Motor neuron (in vitro differentiated cells): ENCODE measurements at regions not wholly inside any gene's neighbourhood (a gene's known extent, or its start where the extent isn't known, plus 50 kb on each side); places are given as distances from the start of the nearest gene placed in this dataset.
"Not testable (repeated sequence)": the region's sequence is repeated elsewhere in the genome, so short reads cannot be mapped to it uniquely, and the experiment has no call there.

Experiments used
- ATAC-seq, 8 experiments: fragments of 200-7000 bp; cut with Tn5 transposase; replicated peaks in 6 of 8; 2 replicates each; pipeline ENCODE4 v1.8.0; 2021; ENCODE audit warnings: mild to moderate bottlenecking in 8 of 8, moderate library complexity in 8 of 8
- H3K27ac ChIP-seq, 2 donors: fragments of 250-450 bp; sonication (Bioruptor Pico); 2 replicates each; pipeline ENCODE4 v1.9.0; 2021; ENCODE audit warnings: antibody characterized with exemption in 2 of 2, mild to moderate bottlenecking in 2 of 2, moderate library complexity in 1 of 2
- H3K4me1 ChIP-seq, 2 donors: fragments of 250-450 bp; sonication (Bioruptor Pico); replicated peaks in 1 of 2; 2 replicates each; pipeline ENCODE4 v1.6.1; 2021; ENCODE audit warnings: antibody characterized with exemption in 2 of 2, mild to moderate bottlenecking in 2 of 2, moderate library complexity in 1 of 2
- H3K4me3 ChIP-seq, 5 donors: fragments of 250-450 bp; sonication (Bioruptor Pico); 2 replicates each; pipeline ENCODE4 v1.9.0; 2021; ENCODE audit warnings: antibody characterized with exemption in 5 of 5, mild to moderate bottlenecking in 5 of 5, moderate library complexity in 4 of 5
- WGBS, 10 experiments: fragments of 450-650 bp; shearing (Covaris generic); methylation state at CpG; one replicate each; pipeline ENCODE4 v1.0.0; 2022; 5-methylcytosine and 5-hydroxymethylcytosine counted together
- in situ Hi-C, 9 experiments: fragments of 400-800 bp; cut with MboI; loops; one replicate each; pipeline ENCODE4 v1.15.0; 2021; ENCODE audit warnings: low sequenced_read_pairs in 9 of 9, low pct_unique_long_range_greater_than_20kb in 2 of 9; ENCODE audit not compliant: unreplicated experiment in 9 of 9

DNA sequence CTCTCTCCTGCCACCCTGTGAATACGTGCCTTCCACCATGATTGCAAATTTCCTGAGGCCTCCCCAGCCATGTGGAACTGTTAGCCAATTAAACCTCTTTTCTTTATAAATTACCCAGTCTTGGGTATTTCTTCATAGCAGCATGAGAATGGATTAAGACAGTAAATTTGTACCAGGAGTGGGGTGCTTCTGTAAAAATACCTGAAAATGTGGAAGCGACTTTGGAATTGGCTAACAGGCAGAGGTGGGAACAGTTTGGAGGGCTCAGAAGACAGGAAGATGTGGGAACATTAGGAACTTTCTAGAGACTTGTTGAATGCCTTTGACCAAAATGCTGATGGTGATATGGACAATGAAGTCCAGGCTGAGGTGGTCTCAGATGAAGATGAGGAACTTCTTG is 74.3 kb upstream of the FOXE1 start:
- ATAC-seq, in situ Hi-C loops, H3K4me1 ChIP-seq, H3K4me3 ChIP-seq, H3K27ac ChIP-seq: not testable (repeated sequence)
- 0 to 100% (median 80%) methylated on average over 1 to 2 of the region's 2 CpGs; no CpG with 5 or more reads in 3 of the 10 experiments for WGBS, 10 experiments

GRCh38 chr9:97779608-97780007 is 73.4 kb upstream of the FOXE1 start:
- Histone ChIP-seq H3K4me1 (no peaks in the 10 kb centered on the region), H3K4me3 (no peak overlapping the region), H3K27ac (no peak overlapping the region)
- WGBS, 10 experiments = 0 to 100% (median 67%) methylated on average over 1 to 2 of the region's 2 CpGs; no CpG with 5 or more reads in 1 of the 10 experiments
- in situ Hi-C loops = no loop called here
- no peak for ATAC-seq

GRCh38 chr9:97781902-97782301 is 71.1 kb upstream of the FOXE1 start:
- H3K4me3 ChIP-seq = no peak overlapping the region
- H3K4me1 ChIP-seq = no peaks in the 10 kb centered on the region
- in situ Hi-C loops = no loop called here
- ATAC-seq = no peak
- 14 to 83% (median 67%) methylated on average over 1 of the region's 1 CpG; no CpG with 5 or more reads in 5 of the 10 experiments for WGBS, 10 experiments
- H3K27ac ChIP-seq = no peak overlapping the region

- no peak overlapping the region for H3K4me3 ChIP-seq
- H3K27ac ChIP-seq = no peak overlapping the region
- peaks cover 0 to 6% of the 10 kb centered on the region in 2 donors for H3K4me1 ChIP-seq
- peak in 2 of 8 experiments; percentile 54 to 55 for ATAC-seq
- WGBS, 10 experiments = 0 to 77% (median 38%) methylated on average over 1 to 4 of the region's 5 CpGs; no CpG with 5 or more reads in 3 of the 10 experiments
- in situ Hi-C loops = no loop called here
These were observed 66.7 kb upstream of the FOXE1 start for GRCh38 chr9:97786341-97786740.

- H3K27ac ChIP-seq = no peak overlapping the region
- no peak for ATAC-seq
- WGBS, 10 experiments = 67% methylated on average over 1 of the region's 1 CpG; no CpG with 5 or more reads in 9 of the 10 experiments
- H3K4me1 ChIP-seq = peaks cover 0 to 8% of the 10 kb centered on the region in 2 donors
- in situ Hi-C loops = no loop called here
- H3K4me3 ChIP-seq = no peak overlapping the region
These were observed 65.5 kb upstream of the FOXE1 start for GRCh38 chr9:97787551-97787950.

GRCh38 chr9:97788763-97789663 is 64.0 kb upstream of the FOXE1 start:
- Histone ChIP-seq H3K4me3 (no peak overlapping the region), H3K27ac (no peak overlapping the region), H3K4me1 (peaks cover 0 to 8% of the 10 kb centered on the region in 2 donors)
- ATAC-seq = peak in 2 of 8 experiments; percentile 60 to 69
- in situ Hi-C loops = no loop called here
- WGBS, 10 experiments = 23 to 83% (median 64%) methylated on average over 1 to 7 of the region's 7 CpGs

DNA sequence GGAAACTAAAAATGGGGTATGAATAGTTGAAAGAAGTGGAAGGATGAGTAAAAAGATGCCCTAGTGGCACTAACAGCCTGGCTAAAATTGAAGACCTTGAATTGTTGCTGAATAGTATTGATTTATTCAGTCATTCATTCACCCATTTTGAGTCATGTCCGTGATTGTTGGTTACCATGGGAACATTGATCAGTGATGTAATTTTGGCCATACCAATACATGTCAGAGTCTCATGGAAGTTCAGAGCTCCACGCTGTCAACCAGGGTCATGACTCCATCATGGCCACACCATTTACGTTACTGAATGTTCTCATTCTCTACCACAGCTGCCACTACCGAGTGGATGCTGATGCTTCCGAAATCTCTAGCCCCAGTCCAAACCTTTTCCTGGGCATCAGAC is 62.5 kb upstream of the FOXE1 start:
- peaks cover 0 to 8% of the 10 kb centered on the region in 2 donors for H3K4me1 ChIP-seq
- H3K27ac ChIP-seq = no peak overlapping the region
- ATAC-seq = no peak
- in situ Hi-C loops = no loop called here
- no peak overlapping the region for H3K4me3 ChIP-seq
- WGBS, 10 experiments = 68 to 100% (median 94%) methylated on average over 1 to 5 of the region's 5 CpGs; no CpG with 5 or more reads in 3 of the 10 experiments

DNA sequence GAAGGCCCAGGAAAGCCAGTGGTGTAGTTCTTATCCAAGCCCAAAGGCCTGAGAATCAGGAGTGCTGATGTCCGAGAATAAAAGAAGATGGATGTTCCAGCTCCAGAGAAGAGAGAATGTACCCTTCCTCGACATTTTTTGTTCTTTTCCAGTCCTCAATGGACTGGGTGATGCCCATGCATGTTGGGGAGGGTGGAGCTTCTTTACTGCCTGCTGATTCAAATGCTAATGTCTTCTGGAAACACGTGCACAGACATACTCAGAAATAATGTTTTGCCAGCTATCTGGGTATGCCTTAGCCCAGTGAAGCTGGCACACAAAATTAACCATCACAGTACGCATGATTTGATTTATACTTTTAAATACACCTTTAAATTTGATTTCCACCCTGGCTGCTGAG is 61.5 kb upstream of the FOXE1 start:
- 4 to 83% (median 27%) methylated on average over 1 to 4 of the region's 4 CpGs for WGBS, 10 experiments
- H3K4me1 ChIP-seq = peaks cover 0 to 8% of the 10 kb centered on the region in 2 donors
- peak in 7 of 8 experiments; percentile 32 to 82 (median 62) for ATAC-seq
- no peak overlapping the region for H3K4me3 ChIP-seq
- in situ Hi-C loops = no loop called here
- no peak overlapping the region for H3K27ac ChIP-seq

DNA sequence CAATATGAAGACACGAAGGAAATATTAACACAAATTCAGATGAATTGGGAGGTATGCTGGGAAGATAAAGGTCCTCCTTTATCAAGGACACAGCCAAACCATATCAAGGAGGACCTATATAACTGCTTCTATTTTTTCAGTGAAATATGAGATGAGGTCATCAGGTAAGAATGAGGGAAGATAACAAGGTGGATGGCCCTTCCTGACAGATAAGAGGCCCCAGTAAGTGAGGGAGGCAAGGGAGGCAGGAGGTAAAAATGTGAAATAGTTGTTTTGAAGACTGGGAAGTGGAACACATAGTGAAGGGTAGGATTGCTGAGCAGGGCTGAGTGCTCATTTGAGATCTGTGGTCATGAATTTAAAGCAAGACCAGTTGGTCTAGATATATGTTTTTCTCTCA is 60.0 kb upstream of the FOXE1 start:
- no peak for ATAC-seq
- Histone ChIP-seq H3K4me1 (peaks cover 0 to 8% of the 10 kb centered on the region in 2 donors), H3K27ac (no peak overlapping the region), H3K4me3 (no peak overlapping the region)
- 33 to 75% (median 58%) methylated on average over 1 of the region's 1 CpG; no CpG with 5 or more reads in 3 of the 10 experiments for WGBS, 10 experiments
- in situ Hi-C loops = no loop called here

GRCh38 chr9:97794666-97795065 is 58.4 kb upstream of the FOXE1 start:
- Histone ChIP-seq H3K4me1 (peaks cover 0 to 8% of the 10 kb centered on the region in 2 donors), H3K4me3 (no peak overlapping the region), H3K27ac (no peak overlapping the region)
- no peak for ATAC-seq
- WGBS, 10 experiments = 100% methylated on average over 1 of the region's 1 CpG; no CpG with 5 or more reads in 9 of the 10 experiments
- in situ Hi-C loops = no loop called here

- in situ Hi-C loops, ATAC-seq, H3K4me1 ChIP-seq, H3K27ac ChIP-seq, H3K4me3 ChIP-seq: not testable (repeated sequence)
- no CpG with 5 or more reads among the region's 30 CpGs for WGBS, 10 experiments
These were observed 56.9 kb upstream of the FOXE1 start for GRCh38 chr9:97796176-97796575.

- 25 to 83% (median 50%) methylated on average over 1 of the region's 1 CpG; no CpG with 5 or more reads in 4 of the 10 experiments for WGBS, 10 experiments
- ATAC-seq = no peak
- in situ Hi-C loops = no loop called here
- no peak overlapping the region for H3K27ac ChIP-seq
- no peaks in the 10 kb centered on the region for H3K4me1 ChIP-seq
- H3K4me3 ChIP-seq = no peak overlapping the region
These were observed 51.8 kb upstream of the FOXE1 start for GRCh38 chr9:97801180-97801579.

DNA sequence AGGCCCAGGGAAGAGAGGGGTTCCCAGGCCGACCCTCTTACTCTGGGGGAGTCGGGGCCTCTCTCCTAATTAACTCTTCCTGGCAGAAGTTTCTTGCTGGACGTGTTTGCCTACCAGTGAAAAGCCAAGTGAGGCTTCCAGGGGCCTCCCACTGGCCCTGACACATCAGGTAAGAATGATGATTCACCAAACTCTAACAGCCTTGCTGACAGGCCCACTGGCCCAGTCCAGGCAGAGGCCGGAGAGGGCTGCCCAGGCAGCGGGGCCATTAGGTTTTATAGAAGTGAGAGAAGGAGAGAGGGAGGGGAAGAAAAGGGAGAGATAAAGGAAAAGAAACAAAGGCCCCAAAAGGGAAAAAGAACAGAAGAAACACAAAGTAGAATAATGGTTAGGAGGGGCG is 50.8 kb upstream of the FOXE1 start:
- no peak for ATAC-seq
- WGBS, 10 experiments = 14 to 92% (median 80%) methylated on average over 1 to 5 of the region's 6 CpGs; no CpG with 5 or more reads in 1 of the 10 experiments
- Histone ChIP-seq H3K27ac (no peak overlapping the region), H3K4me1 (no peaks in the 10 kb centered on the region), H3K4me3 (no peak overlapping the region)
- in situ Hi-C loops = no loop called here
